PC-9 (cell line): ENCODE measurements at regions not wholly inside any gene's neighbourhood (a gene's known extent, or its start where the extent isn't known, plus 50 kb on each side); places are given as distances from the start of the nearest gene placed in this dataset.

Experiments
- BruUV-seq: library from RNA; stranded (reverse); fragments of 400-500 nt; replicated peaks from 2 replicates; lab custom pipeline; 2021; lab: Mats Ljungman, UMichigan
- CTCF ChIA-PET: fragments of 300-600 bp; sonication (Branson Sonifier 250); formaldehyde crosslinking; loops from one replicate; lab custom pipeline; 2022; ENCODE audit warnings: antibody characterized with exemption; lab: Charles Lee
- POLR2A ChIA-PET: fragments of 300-600 bp; sonication (Branson Sonifier 250); formaldehyde crosslinking; loops from one replicate; lab custom pipeline; 2022; ENCODE audit warnings: antibody characterized with exemption; ENCODE audit not compliant: unreplicated experiment; lab: Charles Lee
- DNase-seq, 2 experiments: peaks; one replicate each; pipeline versions ENCODE4 v3.0.0 to v3.0.0-alpha.2; 2015 to 2022; ENCODE audit warnings: mixed read lengths in 1 of 2
- H2AFZ ChIP-seq: fragments of 200-600 bp; sonication (generic); 2 replicates; pipeline ENCODE4 v1.8.1; 2017; ENCODE audit warnings: antibody characterized with exemption
- H3F3A ChIP-seq: fragments of 200-600 bp; sonication (generic); 2 replicates; pipeline ENCODE4 v1.8.1; 2017; ENCODE audit warnings: antibody characterized with exemption, mild to moderate bottlenecking, low read depth; ENCODE audit not compliant: insufficient read depth
- H3K27ac ChIP-seq: fragments of 200-600 bp; sonication (generic); 2 replicates; pipeline ENCODE4 v1.6.1; 2016; ENCODE audit warnings: mixed run types
- H3K27me3 ChIP-seq: fragments of 200-600 bp; sonication (generic); 2 replicates; pipeline ENCODE4 v1.6.1; 2016; ENCODE audit warnings: low read depth, mixed run types; ENCODE audit not compliant: insufficient read depth
- H3K36me3 ChIP-seq: fragments of 200-600 bp; sonication (generic); 2 replicates; pipeline ENCODE4 v1.6.1; 2016; ENCODE audit warnings: low read depth, mixed run types
- H3K4me1 ChIP-seq: fragments of 200-600 bp; sonication (generic); replicated peaks from 2 replicates; pipeline ENCODE4 v1.6.1; 2016; ENCODE audit warnings: mixed run types; ENCODE audit not compliant: insufficient read depth
- H3K4me2 ChIP-seq: fragments of 200-600 bp; sonication (generic); 2 replicates; pipeline ENCODE4 v1.6.1; 2017; ENCODE audit warnings: mixed run types
- H3K4me3 ChIP-seq: fragments of 200-600 bp; sonication (generic); 2 replicates; pipeline ENCODE4 v1.6.1; 2016; ENCODE audit warnings: mixed run types
- H3K79me2 ChIP-seq: fragments of 200-600 bp; sonication (generic); 2 replicates; pipeline ENCODE4 v1.6.1; 2017; ENCODE audit warnings: low read depth, mixed run types
- H3K9me2 ChIP-seq: fragments of 200-600 bp; sonication (generic); 2 replicates; pipeline ENCODE4 v1.8.1; 2017; ENCODE audit warnings: mild to moderate bottlenecking; ENCODE audit not compliant: insufficient read depth
- H3K9me3 ChIP-seq: fragments of 200-600 bp; sonication (generic); 2 replicates; pipeline ENCODE4 v1.8.1; 2016; ENCODE audit warnings: low read depth; ENCODE audit not compliant: insufficient read depth
- H4K20me1 ChIP-seq: fragments of 200-600 bp; sonication (generic); 2 replicates; pipeline ENCODE4 v1.8.1; 2017; ENCODE audit not compliant: insufficient read depth
- CTCF ChIP-seq: fragments of 200-600 bp; sonication (generic); conservative IDR thresholded peaks from 2 replicates; pipeline ENCODE4 v1.6.1; 2017; ENCODE audit warnings: mixed run types, antibody characterized with exemption, mild to moderate bottlenecking, moderate library complexity
- EZH2 ChIP-seq: fragments of 200-600 bp; sonication (generic); IDR thresholded peaks from 2 replicates; pipeline ENCODE4 v1.8.0; 2017; ENCODE audit warnings: antibody characterized with exemption, low read depth
- intact Hi-C: fragments of 100-400 bp; cut with micrococcal nuclease; formaldehyde crosslinking; loops from one replicate; pipeline ENCODE4 v1.10.0; 2022; ENCODE audit not compliant: unreplicated experiment

GRCh38 chr7:135811506-135811905 lies 62.9 kb upstream of the FAM180A start:
- Histone ChIP-seq H3K9me3 (no peaks in the 10 kb centered on the region), H3K4me3 (no peak overlapping the region), H3K9me2 (no peaks in the 10 kb centered on the region), H3K27me3 (no peaks in the 10 kb centered on the region), H3K79me2 (no peaks in the 10 kb centered on the region), H3K4me1 (no peaks in the 10 kb centered on the region), H4K20me1 (no peaks in the 10 kb centered on the region), H2AFZ (no peak overlapping the region), H3F3A (no peaks in the 10 kb centered on the region), H3K4me2 (no peak overlapping the region), H3K27ac (no peak overlapping the region), H3K36me3 (no peaks in the 10 kb centered on the region)
- TF ChIP-seq EZH2, result no peak
- no peak for TF ChIP-seq CTCF
- BruUV-seq, result no TSS peak
- ChIA-PET POLR2A (no interaction called here), CTCF (interaction anchor here (0.7 kb wide), 1 partner anchor 196 kb away, joined by 3 read pairs; no protein-coding TSS in a partner anchor)
- intact Hi-C loops, result no loop called here
- DNase-seq, result no peak

GRCh38 chr7:135808206-135808605 lies 59.6 kb upstream of the FAM180A start:
- no peaks in the 10 kb centered on the region for H3K9me2 ChIP-seq
- intact Hi-C loops, result no loop called here
- no peak for TF ChIP-seq EZH2
- no peak for TF ChIP-seq CTCF
- POLR2A ChIA-PET, result no interaction called here
- no peaks in the 10 kb centered on the region for H3K9me3 ChIP-seq
- BruUV-seq, result no TSS peak
- CTCF ChIA-PET, result interaction anchor here (0.5 kb wide), 1 partner anchor 29 kb away, joined by 3 read pairs; no protein-coding TSS in a partner anchor
- H3K4me1 ChIP-seq, result peaks cover 3% of the 10 kb centered on the region
- H3K36me3 ChIP-seq, result no peaks in the 10 kb centered on the region
- no peak overlapping the region for H3K27ac ChIP-seq
- no peak overlapping the region for H3K4me3 ChIP-seq
- H3F3A ChIP-seq, result no peaks in the 10 kb centered on the region
- H4K20me1 ChIP-seq, result no peaks in the 10 kb centered on the region
- DNase-seq, result no peak
- H3K79me2 ChIP-seq, result no peaks in the 10 kb centered on the region
- H3K4me2 ChIP-seq, result no peak overlapping the region
- no peak overlapping the region for H2AFZ ChIP-seq
- H3K27me3 ChIP-seq, result no peaks in the 10 kb centered on the region

GRCh38 chr7:135803143-135803542 lies 54.5 kb upstream of the FAM180A start:
- no peaks in the 10 kb centered on the region for H4K20me1 ChIP-seq
- CTCF ChIA-PET, result no interaction called here

More at GRCh38 chr7:135803143-135803542, 54.5 kb upstream of the FAM180A start:
- POLR2A ChIA-PET, result no interaction called here
- H3K9me2 ChIP-seq, result no peaks in the 10 kb centered on the region
- H3F3A ChIP-seq, result no peaks in the 10 kb centered on the region
- TF ChIP-seq CTCF, result no peak
- TF ChIP-seq EZH2, result no peak
- BruUV-seq, result no TSS peak
- H2AFZ ChIP-seq, result no peak overlapping the region
- no peaks in the 10 kb centered on the region for H3K79me2 ChIP-seq
- intact Hi-C loops, result loop anchor here (5.0 kb wide), 2 partner anchors 521 to 604 kb away; no protein-coding TSS in a partner anchor
- H3K4me3 ChIP-seq, result no peak overlapping the region
- no peaks in the 10 kb centered on the region for H3K36me3 ChIP-seq
- peaks cover 14% of the 10 kb centered on the region for H3K4me1 ChIP-seq
- DNase-seq, result peak in 1 of 2 experiments; percentile 39
- H3K4me2 ChIP-seq, result peak overlapping the region; percentile 21
- no peaks in the 10 kb centered on the region for H3K27me3 ChIP-seq
- no peaks in the 10 kb centered on the region for H3K9me3 ChIP-seq
- H3K27ac ChIP-seq, result peak overlapping the region; percentile 9; the same call in 1 of the 2 replicates
